PFSK-1 (cell line): ENCODE measurements at regions not wholly inside any gene's neighbourhood (a gene's known extent, or its start where the extent isn't known, plus 50 kb on each side); places are given as distances from the start of the nearest gene placed in this dataset.

Source experiments
- FOXP2 ChIP-seq: optimal IDR thresholded peaks from 2 replicates; pipeline ENCODE3; 2011; ENCODE audit warnings: borderline replicate concordance, control low read depth, inconsistent platforms; ENCODE audit not compliant: insufficient read depth; ENCODE audit errors: extremely low read length, extremely low read depth
- POLR2AphosphoS5 ChIP-seq: IDR thresholded peaks from 2 replicates; pipeline ENCODE4 v1.6.1; 2012; ENCODE audit warnings: low read depth, mild to moderate bottlenecking, control low read depth, low read length, moderate library complexity
- REST ChIP-seq, 2 experiments: IDR thresholded peaks; 2 replicates each; pipeline versions ENCODE4 v1.6.1 to v1.8.0; 2011 to 2012; ENCODE audit warnings: low read depth in 2 of 2, low read length in 2 of 2, control low read depth in 1 of 2, inconsistent platforms in 1 of 2, mild to moderate bottlenecking in 1 of 2, moderate library complexity in 1 of 2; ENCODE audit not compliant: insufficient read depth in 1 of 2
- SIN3A ChIP-seq: IDR thresholded peaks from 2 replicates; pipeline ENCODE4 v1.6.1; 2012; ENCODE audit warnings: mild to moderate bottlenecking, low read length, moderate library complexity, borderline replicate concordance; ENCODE audit not compliant: insufficient read depth
- TAF1 ChIP-seq: IDR thresholded peaks from 2 replicates; pipeline ENCODE4 v1.6.1; 2012; ENCODE audit warnings: low read length, control low read depth, borderline replicate concordance; ENCODE audit not compliant: insufficient read depth

GRCh38 chr13:34764246-34764645 lies 177.8 kb upstream of the NBEA start:
- TF ChIP-seq FOXP2 (no peak), TAF1 (no peak), SIN3A (no peak), POLR2AphosphoS5 (no peak), REST (IDR thresholded peaks at IDR 0.05; ENCODE audit: insufficient read depth in 1 of 2, low read depth in 2 of 2, low read length in 2 of 2) (no peak)

DNA sequence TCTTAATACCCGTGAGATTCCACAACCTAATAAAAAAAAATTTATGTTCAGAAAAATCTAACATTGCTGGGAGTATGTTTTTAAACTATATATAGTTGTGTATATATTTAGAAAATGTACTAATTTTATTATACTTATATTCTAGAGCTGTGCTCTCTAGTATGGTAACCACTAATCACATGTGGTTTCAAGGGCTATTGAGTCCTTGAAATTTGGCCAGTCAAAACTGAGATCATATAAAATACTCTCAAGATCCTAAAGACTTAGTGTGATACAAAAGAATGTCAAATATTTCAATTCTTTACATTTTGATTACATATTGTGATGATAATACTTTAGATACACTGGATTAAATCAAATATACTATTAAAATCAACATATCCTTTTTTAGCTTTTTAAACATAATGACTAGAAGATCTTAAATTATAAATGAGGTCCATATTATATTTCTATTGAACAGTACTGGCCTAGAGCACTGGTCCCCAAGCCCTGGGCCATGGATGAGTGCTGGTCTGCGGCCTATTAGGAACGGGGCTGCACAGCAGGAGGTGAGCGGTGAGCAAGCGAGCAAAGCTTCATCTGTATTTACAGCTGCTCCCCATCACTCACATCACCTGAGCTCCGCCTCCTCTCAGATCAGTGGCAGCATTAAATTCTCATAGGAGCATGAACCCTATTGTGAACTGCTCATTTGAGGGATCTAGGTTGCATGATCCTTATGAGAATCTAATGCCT lies 176.5 kb upstream of the NBEA start:
- TF ChIP-seq FOXP2 (no peak), TAF1 (no peak), REST (IDR thresholded peaks at IDR 0.05; ENCODE audit: insufficient read depth in 1 of 2, low read depth in 2 of 2, low read length in 2 of 2) (no peak), POLR2AphosphoS5 (no peak), SIN3A (no peak)

- TF ChIP-seq POLR2AphosphoS5 (no peak), TAF1 (no peak), SIN3A (no peak), FOXP2 (no peak), REST (IDR thresholded peaks at IDR 0.05; ENCODE audit: insufficient read depth in 1 of 2, low read depth in 2 of 2, low read length in 2 of 2) (no peak)
Observed at GRCh38 chr13:34767778-34768177, 174.3 kb upstream of the NBEA start.

DNA sequence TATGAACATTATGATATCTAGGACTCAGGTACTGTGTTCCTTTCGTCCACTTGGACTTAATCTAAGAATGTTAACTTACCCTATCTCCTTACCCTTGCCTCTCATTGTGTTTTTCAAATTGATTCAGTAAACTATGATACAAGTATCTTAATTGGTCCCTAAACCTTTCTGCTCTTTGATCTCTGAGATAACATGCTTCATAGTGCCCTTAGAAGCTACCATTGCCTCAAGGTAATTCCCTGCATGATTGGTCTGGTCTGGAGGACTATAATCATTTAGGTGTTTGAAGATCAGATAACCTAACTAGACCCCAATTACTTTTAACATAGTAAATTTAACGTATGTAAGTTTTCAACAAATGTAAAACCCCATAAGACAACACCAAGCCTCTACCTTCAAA lies 169.9 kb upstream of the NBEA start:
- TF ChIP-seq POLR2AphosphoS5: no peak

- TF ChIP-seq SIN3A: no peak
- no peak for TF ChIP-seq TAF1
- no peak for TF ChIP-seq FOXP2
- no peak for TF ChIP-seq REST (IDR thresholded peaks at IDR 0.05; ENCODE audit: insufficient read depth in 1 of 2, low read depth in 2 of 2, low read length in 2 of 2)
- no peak for TF ChIP-seq POLR2AphosphoS5
Observed at GRCh38 chr13:34772881-34773280, 169.2 kb upstream of the NBEA start.
